HPDE6-E6E7 (cell line): ENCODE measurements at regions not wholly inside any gene's neighbourhood (a gene's known extent, or its start where the extent isn't known, plus 50 kb on each side); places are given as distances from the start of the nearest gene placed in this dataset.
"Not testable (repeated sequence)": the region's sequence is repeated elsewhere in the genome, so short reads cannot be mapped to it uniquely, and the experiment has no call there.

Experiments
- DNase-seq: peaks from one replicate; pipeline ENCODE4 v3.0.0; 2011; ENCODE audit warnings: missing footprints; ENCODE audit errors: extremely low spot score

GRCh38 chr12:114504311-114504710, 98.4 kb upstream of the TBX5 start:
- no peak for DNase-seq

GRCh38 chr12:114501474-114501807, 95.5 kb upstream of the TBX5 start:
- DNase-seq = no peak

- DNase-seq = no peak
Observed at GRCh38 chr12:114500775-114501473, 95.0 kb upstream of the TBX5 start.

- DNase-seq = no peak
Observed at GRCh38 chr12:114500131-114500530, 94.2 kb upstream of the TBX5 start.

GRCh38 chr12:114499338-114499737, 93.4 kb upstream of the TBX5 start:
- no peak for DNase-seq

- no peak for DNase-seq
Observed at GRCh38 chr12:114491916-114492315, 86.0 kb upstream of the TBX5 start.

GRCh38 chr12:114484822-114485459, 79.0 kb upstream of the TBX5 start:
- not testable (repeated sequence) for DNase-seq

- no peak for DNase-seq
Observed at GRCh38 chr12:114483996-114484395, 78.1 kb upstream of the TBX5 start.

GRCh38 chr12:114481200-114481535, 75.2 kb upstream of the TBX5 start:
- no peak for DNase-seq

GRCh38 chr12:114480337-114481199, 74.6 kb upstream of the TBX5 start:
- DNase-seq = no peak

- no peak for DNase-seq
Observed at GRCh38 chr12:114479831-114480230, 73.9 kb upstream of the TBX5 start.

GRCh38 chr12:114478865-114479264, 72.9 kb upstream of the TBX5 start:
- no peak for DNase-seq

- DNase-seq = no peak
Observed at GRCh38 chr12:114477989-114478395, 72.0 kb upstream of the TBX5 start.

GRCh38 chr12:114476159-114476558, 70.2 kb upstream of the TBX5 start:
- DNase-seq = no peak

GRCh38 chr12:114473717-114474116, 67.8 kb upstream of the TBX5 start:
- no peak for DNase-seq

GRCh38 chr12:114473018-114473417, 67.1 kb upstream of the TBX5 start:
- no peak for DNase-seq

GRCh38 chr12:114457620-114458019, 51.7 kb upstream of the TBX5 start:
- DNase-seq = no peak
